ENCODE measurements at regions not wholly inside any gene's neighbourhood (a gene's known extent, or its start where the extent isn't known, plus 50 kb on each side); places are given as distances from the start of the nearest gene placed in this dataset.

DNA sequence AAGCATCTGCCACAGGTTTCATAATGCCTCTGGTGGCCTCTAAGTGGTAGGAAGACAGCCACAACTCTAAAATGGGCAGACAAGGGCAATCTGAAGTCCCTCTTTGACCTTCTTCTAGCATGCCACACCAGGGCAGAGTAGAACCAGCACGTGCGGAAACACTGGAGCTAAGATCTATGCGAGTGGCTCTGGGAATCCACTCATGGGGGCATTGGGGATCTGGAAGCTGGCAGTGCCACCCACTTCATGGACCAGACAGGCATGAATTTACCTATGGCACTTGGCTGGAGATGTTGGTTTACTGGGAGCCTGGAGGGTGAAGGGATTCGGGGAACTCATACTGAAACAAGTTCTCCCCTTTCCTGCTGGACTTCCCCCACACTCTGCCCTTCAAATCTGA lies 337.4 kb downstream of the MIAT start:
- Histone ChIP-seq H3K4ac (ENCODE audit: low read depth, low read length) (no peak overlapping the region), H2BK20ac (ENCODE audit: low read depth, low read length, poor library complexity, severe bottlenecking) (no peak overlapping the region), H2AFZ (ENCODE audit: low read length) (no peak overlapping the region), H2BK15ac (ENCODE audit: low read depth, low read length) (no peak overlapping the region), H4K8ac (replicated peaks; ENCODE audit: insufficient read length, low read depth, low read length) (no peak overlapping the region), H3K27ac (ENCODE audit: insufficient read length, low read depth, low read length) (no peak overlapping the region), H3K4me2 (ENCODE audit: insufficient read depth, insufficient read length, low read length) (no peak overlapping the region), H4K5ac (ENCODE audit: insufficient read length, low read depth, low read length) (no peak overlapping the region), H3K4me1 (ENCODE audit: insufficient read depth, low read length) (no peaks in the 10 kb centered on the region), H2AK5ac (ENCODE audit: insufficient read length, low read length) (no peak overlapping the region), H3K9ac (ENCODE audit: extremely low read depth, insufficient read length, low read length) (no peak overlapping the region), H3K56ac (ENCODE audit: insufficient read length, low read depth, low read length) (no peak overlapping the region), H3K79me1 (ENCODE audit: insufficient read depth, low read depth, low read length, poor library complexity, severe bottlenecking) (no peaks in the 10 kb centered on the region), H3K23ac (ENCODE audit: insufficient read length, low read depth, low read length) (no peak overlapping the region), H3K23me2 (ENCODE audit: insufficient read length, low read depth, low read length, poor library complexity, severe bottlenecking) (no peaks in the 10 kb centered on the region), H4K91ac (ENCODE audit: insufficient read length, low read depth, low read length) (no peak overlapping the region), H3K9me3 (ENCODE audit: control insufficient read depth, low read depth, low read length) (no peaks in the 10 kb centered on the region), H2BK120ac (ENCODE audit: low read depth, low read length, poor library complexity, severe bottlenecking) (no peak overlapping the region), H3K27me3 (ENCODE audit: insufficient read depth, low read length) (no peaks in the 10 kb centered on the region), H3T11ph (ENCODE audit: low read length) (no peak overlapping the region), H3K18ac (ENCODE audit: insufficient read length, low read depth, low read length) (no peak overlapping the region), H3K79me2 (ENCODE audit: insufficient read depth, low read length) (no peaks in the 10 kb centered on the region), H2BK5ac (ENCODE audit: insufficient read length, low read length) (no peak overlapping the region), H3K14ac (ENCODE audit: insufficient read depth, low read length) (no peak overlapping the region), H4K20me1 (ENCODE audit: control insufficient read depth, insufficient read depth, insufficient read length) (no peaks in the 10 kb centered on the region), H2BK12ac (ENCODE audit: insufficient read length, low read depth, low read length) (no peak overlapping the region)
- Mint-ChIP-seq H3K4me1 (peaks cover 4 to 6% of the 10 kb centered on the region in 2 experiments; a peak in 2 of 4 replicates), H3K27me3 (ENCODE audit: low read depth) (peaks cover 17% of the 10 kb centered on the region), H3K9me3 (no peaks in the 10 kb centered on the region), H3K4me3 (no peak overlapping the region), H3K36me3 (ENCODE audit: insufficient read depth in 1 of 3, low read depth in 3 of 3) (no peaks in the 10 kb centered on the region), H3K27ac (no peak overlapping the region)
- TF ChIP-seq, protein P1, sequence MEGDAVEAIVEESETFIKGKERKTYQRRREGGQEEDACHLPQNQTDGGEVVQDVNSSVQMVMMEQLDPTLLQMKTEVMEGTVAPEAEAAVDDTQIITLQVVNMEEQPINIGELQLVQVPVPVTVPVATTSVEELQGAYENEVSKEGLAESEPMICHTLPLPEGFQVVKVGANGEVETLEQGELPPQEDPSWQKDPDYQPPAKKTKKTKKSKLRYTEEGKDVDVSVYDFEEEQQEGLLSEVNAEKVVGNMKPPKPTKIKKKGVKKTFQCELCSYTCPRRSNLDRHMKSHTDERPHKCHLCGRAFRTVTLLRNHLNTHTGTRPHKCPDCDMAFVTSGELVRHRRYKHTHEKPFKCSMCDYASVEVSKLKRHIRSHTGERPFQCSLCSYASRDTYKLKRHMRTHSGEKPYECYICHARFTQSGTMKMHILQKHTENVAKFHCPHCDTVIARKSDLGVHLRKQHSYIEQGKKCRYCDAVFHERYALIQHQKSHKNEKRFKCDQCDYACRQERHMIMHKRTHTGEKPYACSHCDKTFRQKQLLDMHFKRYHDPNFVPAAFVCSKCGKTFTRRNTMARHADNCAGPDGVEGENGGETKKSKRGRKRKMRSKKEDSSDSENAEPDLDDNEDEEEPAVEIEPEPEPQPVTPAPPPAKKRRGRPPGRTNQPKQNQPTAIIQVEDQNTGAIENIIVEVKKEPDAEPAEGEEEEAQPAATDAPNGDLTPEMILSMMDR (conservative IDR thresholded peaks at IDR 0.05): no peak
- WGBS (ENCODE audit: extremely low coverage, insufficient read length, low lambda C conversion rate): no CpG with 5 or more reads among the region's 4 CpGs
- DNase-seq: no peak
